ENCODE measurements at regions not wholly inside any gene's neighbourhood (a gene's known extent, or its start where the extent isn't known, plus 50 kb on each side); places are given as distances from the start of the nearest gene placed in this dataset.

- no peak overlapping the region for H3K23ac ChIP-seq (ENCODE audit: low read length in 2 of 2)
- H3K4me1 ChIP-seq (ENCODE audit: control insufficient read depth, insufficient read depth, low read depth, low read length) = no peaks in the 10 kb centered on the region
- H3K4me3 ChIP-seq (ENCODE audit: insufficient read depth in 1 of 2, low read depth in 1 of 2, low read length in 2 of 2) = no peak overlapping the region
- no peaks in the 10 kb centered on the region for H3K27me3 ChIP-seq (ENCODE audit: control insufficient read depth in 1 of 2, insufficient read depth in 1 of 2, low read length in 2 of 2)
- no peak overlapping the region for H2AFZ ChIP-seq (ENCODE audit: low read depth, low read length)
- no peak overlapping the region for H2AK5ac ChIP-seq (ENCODE audit: low read length, severe bottlenecking)
- H3K14ac ChIP-seq (ENCODE audit: low read length in 2 of 2) = no peak overlapping the region
- no peak overlapping the region for H3K9ac ChIP-seq (ENCODE audit: low read length)
- no peak overlapping the region for H2BK120ac ChIP-seq (ENCODE audit: low read depth, low read length)
- peak; percentile 88 for DNase-seq
- H2BK5ac ChIP-seq (ENCODE audit: low read depth, low read length, poor library complexity, severe bottlenecking) = no peak overlapping the region
- WGBS = 46% methylated on average over 3 of the region's 4 CpGs
- no peak overlapping the region for H3K4me2 ChIP-seq (ENCODE audit: low read length, poor library complexity, severe bottlenecking)
- no peak overlapping the region for H2BK15ac ChIP-seq (ENCODE audit: low read depth, poor library complexity, severe bottlenecking)
- H3K9me3 ChIP-seq (ENCODE audit: control insufficient read depth, low read length) = no peaks in the 10 kb centered on the region
- no peak overlapping the region for H3K27ac ChIP-seq (ENCODE audit: low read length, poor library complexity, severe bottlenecking)
- no peaks in the 10 kb centered on the region for H3K79me1 ChIP-seq (replicated peaks; ENCODE audit: low read length, poor library complexity, severe bottlenecking)
- H3K18ac ChIP-seq (ENCODE audit: low read depth in 1 of 2, low read length in 2 of 2) = no peak overlapping the region
- no peak overlapping the region for H2BK12ac ChIP-seq (ENCODE audit: low read length in 2 of 2)
- no peak overlapping the region for H4K8ac ChIP-seq (ENCODE audit: low read length)
- no peak overlapping the region for H3K4ac ChIP-seq (ENCODE audit: low read depth in 1 of 2, low read length in 2 of 2)
- H3K36me3 ChIP-seq (ENCODE audit: control insufficient read depth in 1 of 2, insufficient read depth in 2 of 2, low read depth in 1 of 2, low read length in 2 of 2) = no peaks in the 10 kb centered on the region
- no peak overlapping the region for H4K91ac ChIP-seq (ENCODE audit: low read length)
Observed at GRCh38 chr6:126927841-126928240, 190.6 kb upstream of the RSPO3 start.

GRCh38 chr6:126937426-126937825 is 181.0 kb upstream of the RSPO3 start:
- Histone ChIP-seq H2BK5ac (ENCODE audit: low read depth, low read length, poor library complexity, severe bottlenecking) (no peak overlapping the region), H3K27ac (ENCODE audit: low read length, poor library complexity, severe bottlenecking) (no peak overlapping the region)

GRCh38 chr6:126939784-126940183 is 178.7 kb upstream of the RSPO3 start:
- WGBS = 93% methylated on average over 1 of the region's 3 CpGs
- Histone ChIP-seq H3K9ac (ENCODE audit: low read length) (no peak overlapping the region), H2BK120ac (ENCODE audit: low read depth, low read length) (no peak overlapping the region), H3K4me3 (ENCODE audit: insufficient read depth in 1 of 2, low read depth in 1 of 2, low read length in 2 of 2) (no peak overlapping the region), H3K79me1 (replicated peaks; ENCODE audit: low read length, poor library complexity, severe bottlenecking) (no peaks in the 10 kb centered on the region), H2BK12ac (ENCODE audit: low read length in 2 of 2) (no peak overlapping the region), H3K23ac (ENCODE audit: low read length in 2 of 2) (no peak overlapping the region), H3K4me1 (ENCODE audit: control insufficient read depth, insufficient read depth, low read depth, low read length) (no peaks in the 10 kb centered on the region), H3K4ac (ENCODE audit: low read depth in 1 of 2, low read length in 2 of 2) (no peak overlapping the region), H2AK5ac (ENCODE audit: low read length, severe bottlenecking) (no peak overlapping the region), H3K9me3 (ENCODE audit: control insufficient read depth, low read length) (no peaks in the 10 kb centered on the region), H2BK5ac (ENCODE audit: low read depth, low read length, poor library complexity, severe bottlenecking) (no peak overlapping the region), H3K27ac (ENCODE audit: low read length, poor library complexity, severe bottlenecking) (no peak overlapping the region), H3K18ac (ENCODE audit: low read depth in 1 of 2, low read length in 2 of 2) (no peak overlapping the region), H3K4me2 (ENCODE audit: low read length, poor library complexity, severe bottlenecking) (no peak overlapping the region), H3K14ac (ENCODE audit: low read length in 2 of 2) (no peak overlapping the region), H2BK15ac (ENCODE audit: low read depth, poor library complexity, severe bottlenecking) (no peak overlapping the region), H3K27me3 (ENCODE audit: control insufficient read depth in 1 of 2, insufficient read depth in 1 of 2, low read length in 2 of 2) (no peaks in the 10 kb centered on the region), H4K8ac (ENCODE audit: low read length) (no peak overlapping the region), H2AFZ (ENCODE audit: low read depth, low read length) (no peak overlapping the region), H4K91ac (ENCODE audit: low read length) (no peak overlapping the region), H3K36me3 (ENCODE audit: control insufficient read depth in 1 of 2, insufficient read depth in 2 of 2, low read depth in 1 of 2, low read length in 2 of 2) (no peaks in the 10 kb centered on the region)
- no peak for DNase-seq

More at GRCh38 chr6:126937426-126937825, 181.0 kb upstream of the RSPO3 start:
- Histone ChIP-seq H2AK5ac (ENCODE audit: low read length, severe bottlenecking) (no peak overlapping the region), H2AFZ (ENCODE audit: low read depth, low read length) (no peak overlapping the region), H3K18ac (ENCODE audit: low read depth in 1 of 2, low read length in 2 of 2) (no peak overlapping the region), H2BK12ac (ENCODE audit: low read length in 2 of 2) (no peak overlapping the region), H3K9ac (ENCODE audit: low read length) (no peak overlapping the region), H3K9me3 (ENCODE audit: control insufficient read depth, low read length) (no peaks in the 10 kb centered on the region), H3K36me3 (ENCODE audit: control insufficient read depth in 1 of 2, insufficient read depth in 2 of 2, low read depth in 1 of 2, low read length in 2 of 2) (no peaks in the 10 kb centered on the region), H3K4me1 (ENCODE audit: control insufficient read depth, insufficient read depth, low read depth, low read length) (no peaks in the 10 kb centered on the region), H3K4me2 (ENCODE audit: low read length, poor library complexity, severe bottlenecking) (no peak overlapping the region), H4K91ac (ENCODE audit: low read length) (no peak overlapping the region), H4K8ac (ENCODE audit: low read length) (no peak overlapping the region), H3K23ac (ENCODE audit: low read length in 2 of 2) (no peak overlapping the region), H3K27me3 (ENCODE audit: control insufficient read depth in 1 of 2, insufficient read depth in 1 of 2, low read length in 2 of 2) (no peaks in the 10 kb centered on the region), H3K4ac (ENCODE audit: low read depth in 1 of 2, low read length in 2 of 2) (no peak overlapping the region), H2BK15ac (ENCODE audit: low read depth, poor library complexity, severe bottlenecking) (no peak overlapping the region), H3K4me3 (ENCODE audit: insufficient read depth in 1 of 2, low read depth in 1 of 2, low read length in 2 of 2) (no peak overlapping the region), H3K79me1 (replicated peaks; ENCODE audit: low read length, poor library complexity, severe bottlenecking) (no peaks in the 10 kb centered on the region), H3K14ac (ENCODE audit: low read length in 2 of 2) (no peak overlapping the region), H2BK120ac (ENCODE audit: low read depth, low read length) (no peak overlapping the region)
- no peak for DNase-seq

- Histone ChIP-seq H3K14ac (ENCODE audit: low read length in 2 of 2) (no peak overlapping the region), H2BK5ac (ENCODE audit: low read depth, low read length, poor library complexity, severe bottlenecking) (no peak overlapping the region), H3K4me3 (ENCODE audit: insufficient read depth in 1 of 2, low read depth in 1 of 2, low read length in 2 of 2) (no peak overlapping the region), H3K9ac (ENCODE audit: low read length) (no peak overlapping the region), H3K27ac (ENCODE audit: low read length, poor library complexity, severe bottlenecking) (no peak overlapping the region), H3K23ac (ENCODE audit: low read length in 2 of 2) (no peak overlapping the region), H2AK5ac (ENCODE audit: low read length, severe bottlenecking) (no peak overlapping the region), H3K18ac (ENCODE audit: low read depth in 1 of 2, low read length in 2 of 2) (no peak overlapping the region), H4K91ac (ENCODE audit: low read length) (no peak overlapping the region), H3K27me3 (ENCODE audit: control insufficient read depth in 1 of 2, insufficient read depth in 1 of 2, low read length in 2 of 2) (no peaks in the 10 kb centered on the region), H3K4me2 (ENCODE audit: low read length, poor library complexity, severe bottlenecking) (no peak overlapping the region), H3K9me3 (ENCODE audit: control insufficient read depth, low read length) (no peaks in the 10 kb centered on the region), H2BK120ac (ENCODE audit: low read depth, low read length) (no peak overlapping the region), H2BK12ac (ENCODE audit: low read length in 2 of 2) (no peak overlapping the region), H2BK15ac (ENCODE audit: low read depth, poor library complexity, severe bottlenecking) (no peak overlapping the region), H3K79me1 (replicated peaks; ENCODE audit: low read length, poor library complexity, severe bottlenecking) (no peaks in the 10 kb centered on the region), H3K4me1 (ENCODE audit: control insufficient read depth, insufficient read depth, low read depth, low read length) (no peaks in the 10 kb centered on the region), H2AFZ (ENCODE audit: low read depth, low read length) (no peak overlapping the region), H3K36me3 (ENCODE audit: control insufficient read depth in 1 of 2, insufficient read depth in 2 of 2, low read depth in 1 of 2, low read length in 2 of 2) (no peaks in the 10 kb centered on the region), H3K4ac (ENCODE audit: low read depth in 1 of 2, low read length in 2 of 2) (no peak overlapping the region), H4K8ac (ENCODE audit: low read length) (no peak overlapping the region)
- DNase-seq = no peak
- no CpG with 5 or more reads among the region's 1 CpG for WGBS
Observed at GRCh38 chr6:126941751-126942150, 176.7 kb upstream of the RSPO3 start.

All from mesenchymal stem cell (in vitro differentiated cells and primary cell).